ENCODE measurements at regions not wholly inside any gene's neighbourhood (a gene's known extent, or its start where the extent isn't known, plus 50 kb on each side); places are given as distances from the start of the nearest gene placed in this dataset.

DNA sequence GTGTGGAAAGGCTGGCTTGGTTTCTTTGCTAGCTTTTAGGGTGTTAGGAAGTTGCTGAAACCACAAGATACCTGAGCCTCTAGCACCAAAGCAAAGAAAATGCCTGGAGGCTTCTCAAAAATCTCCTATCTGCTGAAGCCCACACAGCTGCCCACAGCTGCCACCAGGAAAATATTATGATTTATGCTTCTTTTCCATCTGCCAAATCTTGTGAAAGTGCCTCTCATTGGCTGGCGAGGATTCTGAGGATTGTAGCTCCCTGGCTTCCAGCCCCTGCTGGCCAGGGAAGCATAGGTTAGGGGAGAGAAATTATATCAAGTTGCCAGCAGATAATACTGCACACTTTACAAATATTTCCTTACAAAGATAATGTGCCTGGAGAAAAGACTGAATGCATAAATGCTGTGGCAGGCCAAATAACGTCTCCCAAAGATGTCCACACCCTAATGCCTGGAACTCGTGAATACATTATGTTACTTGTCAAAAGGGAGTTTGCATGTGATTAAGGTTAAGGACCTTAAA is 98.4 kb downstream of the MRPL14 start:
- TF ChIP-seq FOXP2 (optimal IDR thresholded peaks at IDR 0.05; ENCODE audit: borderline replicate concordance, extremely low read depth, extremely low read length, insufficient read depth) (no peak), TAF1 (IDR thresholded peaks at IDR 0.05; ENCODE audit: borderline replicate concordance, insufficient read depth, low read length) (no peak), REST (IDR thresholded peaks at IDR 0.05; ENCODE audit: insufficient read depth in 1 of 2, low read depth in 2 of 2, low read length in 2 of 2) (no peak), SIN3A (IDR thresholded peaks at IDR 0.05; ENCODE audit: borderline replicate concordance, insufficient read depth, low read length) (no peak), POLR2AphosphoS5 (IDR thresholded peaks at IDR 0.05; ENCODE audit: low read depth, low read length) (no peak)

DNA sequence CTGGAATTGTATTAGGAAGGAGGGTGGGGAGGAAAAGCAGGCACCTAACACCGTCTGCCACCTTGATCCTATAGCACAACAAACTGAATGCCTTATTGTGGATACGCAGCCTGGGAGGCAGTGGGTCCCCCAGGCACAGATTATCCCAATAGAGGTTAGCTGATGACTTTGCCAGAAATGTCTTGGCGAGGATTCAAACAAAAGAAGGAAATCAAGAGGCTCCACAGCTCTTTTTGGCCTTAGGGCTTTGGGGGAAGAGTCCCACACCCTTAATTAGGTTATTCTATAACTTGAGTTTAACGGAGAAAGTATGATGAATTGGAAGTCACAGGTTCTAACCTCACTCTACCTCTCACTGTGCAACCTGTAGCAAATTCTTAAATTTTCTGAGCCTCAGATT is 102.0 kb downstream of the MRPL14 start:
- TF ChIP-seq SIN3A (IDR thresholded peaks at IDR 0.05; ENCODE audit: borderline replicate concordance, insufficient read depth, low read length) = no peak
- TF ChIP-seq FOXP2 (optimal IDR thresholded peaks at IDR 0.05; ENCODE audit: borderline replicate concordance, extremely low read depth, extremely low read length, insufficient read depth) = no peak
- TF ChIP-seq POLR2AphosphoS5 (IDR thresholded peaks at IDR 0.05; ENCODE audit: low read depth, low read length) = no peak
- TF ChIP-seq REST (IDR thresholded peaks at IDR 0.05; ENCODE audit: insufficient read depth in 1 of 2, low read depth in 2 of 2, low read length in 2 of 2) = no peak
- TF ChIP-seq TAF1 (IDR thresholded peaks at IDR 0.05; ENCODE audit: borderline replicate concordance, insufficient read depth, low read length) = no peak

DNA sequence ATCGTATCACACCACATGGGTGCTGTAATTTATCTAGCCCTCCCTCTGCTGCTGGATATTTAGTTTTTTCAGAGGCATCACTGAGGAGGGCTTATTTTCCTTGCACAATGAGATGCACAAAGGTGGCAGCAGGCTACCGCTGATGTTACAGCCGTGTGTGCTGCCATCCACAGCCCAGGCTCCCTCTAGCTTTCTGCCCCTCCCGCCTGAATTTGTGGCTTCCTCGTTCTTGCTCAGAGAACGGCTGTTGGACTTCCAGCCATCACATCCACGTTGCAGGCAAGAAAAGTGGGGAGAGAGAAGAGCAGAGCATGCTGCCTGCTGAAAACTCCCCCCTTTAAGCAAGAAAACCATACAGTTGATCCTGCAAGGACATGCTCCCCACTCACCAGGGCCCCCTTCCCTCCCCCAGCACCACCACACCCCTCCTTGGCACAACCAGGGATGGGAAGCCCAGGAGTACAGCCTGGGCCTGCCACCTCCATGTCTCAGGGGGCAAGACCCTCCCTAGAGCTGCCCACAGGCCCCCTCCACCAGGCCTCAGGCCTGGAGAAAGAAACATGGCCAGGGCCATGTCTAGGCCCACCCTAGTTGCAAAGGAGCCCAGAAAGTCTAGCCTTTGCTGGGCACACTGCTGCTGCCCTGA is 102.6 kb downstream of the MRPL14 start:
- TF ChIP-seq POLR2AphosphoS5 (IDR thresholded peaks at IDR 0.05; ENCODE audit: low read depth, low read length) (no peak), REST (IDR thresholded peaks at IDR 0.05; ENCODE audit: insufficient read depth in 1 of 2, low read depth in 2 of 2, low read length in 2 of 2) (no peak), TAF1 (IDR thresholded peaks at IDR 0.05; ENCODE audit: borderline replicate concordance, insufficient read depth, low read length) (no peak), FOXP2 (optimal IDR thresholded peaks at IDR 0.05; ENCODE audit: borderline replicate concordance, extremely low read depth, extremely low read length, insufficient read depth) (no peak), SIN3A (IDR thresholded peaks at IDR 0.05; ENCODE audit: borderline replicate concordance, insufficient read depth, low read length) (no peak)

DNA sequence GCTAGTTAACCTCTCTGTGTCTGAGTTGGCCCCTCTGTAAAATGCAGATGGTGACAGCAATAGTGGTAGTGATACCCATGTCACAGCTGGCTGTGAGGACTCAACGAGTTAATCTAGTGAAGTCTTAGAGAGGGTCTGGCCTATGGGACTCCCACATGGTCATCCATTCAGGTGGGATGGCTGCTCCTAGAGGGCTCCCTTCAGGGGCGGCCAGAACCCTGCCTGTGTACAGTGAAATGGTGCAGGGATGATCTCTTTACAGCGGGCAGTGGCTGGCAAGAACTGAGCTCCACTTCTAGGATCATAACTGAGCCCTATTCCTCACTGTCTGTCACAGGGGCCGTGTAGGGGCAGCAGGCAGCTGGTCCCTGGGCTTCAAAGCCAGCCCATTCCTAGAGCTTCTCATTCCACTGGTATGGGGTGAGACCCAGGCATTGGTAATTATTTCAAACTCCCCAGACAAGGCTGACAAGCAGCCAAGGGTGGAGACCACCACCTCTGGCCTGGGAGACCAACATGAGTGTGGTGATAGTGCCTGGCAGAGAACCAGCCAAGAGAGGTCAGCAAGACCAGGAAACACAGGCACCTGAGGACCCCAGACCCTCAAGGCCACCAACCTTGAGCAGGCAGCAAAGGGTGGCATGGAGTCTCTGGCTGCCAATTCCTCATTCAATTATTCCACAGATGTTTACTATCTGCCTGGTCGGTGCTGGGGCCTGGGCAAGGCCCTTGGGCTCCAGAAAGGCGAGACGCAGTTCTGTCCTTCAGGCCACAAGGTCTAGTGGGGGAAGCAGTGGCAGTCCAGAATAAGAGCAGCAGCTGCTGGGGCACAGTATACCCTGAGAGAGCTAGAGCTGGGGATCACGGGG is 103.4 kb downstream of the MRPL14 start:
- TF ChIP-seq TAF1 (IDR thresholded peaks at IDR 0.05; ENCODE audit: borderline replicate concordance, insufficient read depth, low read length) (no peak), REST (IDR thresholded peaks at IDR 0.05; ENCODE audit: insufficient read depth in 1 of 2, low read depth in 2 of 2, low read length in 2 of 2) (no peak), POLR2AphosphoS5 (IDR thresholded peaks at IDR 0.05; ENCODE audit: low read depth, low read length) (no peak), SIN3A (IDR thresholded peaks at IDR 0.05; ENCODE audit: borderline replicate concordance, insufficient read depth, low read length) (no peak), FOXP2 (optimal IDR thresholded peaks at IDR 0.05; ENCODE audit: borderline replicate concordance, extremely low read depth, extremely low read length, insufficient read depth) (no peak)

Data from PFSK-1 (cell line).